Middle frontal gyrus (tissue), 1 donor: ENCODE measurements at regions not wholly inside any gene's neighbourhood (a gene's known extent, or its start where the extent isn't known, plus 50 kb on each side); places are given as distances from the start of the nearest gene placed in this dataset.
"Not testable (repeated sequence)": the region's sequence is repeated elsewhere in the genome, so short reads cannot be mapped to it uniquely, and the experiment has no call there.

Experiments used
- DNase-seq: peaks from one replicate; pipeline ENCODE4 v3.0.0-alpha.2; 2015; ENCODE audit warnings: low spot score; ENCODE audit errors: extremely low spot score

DNA sequence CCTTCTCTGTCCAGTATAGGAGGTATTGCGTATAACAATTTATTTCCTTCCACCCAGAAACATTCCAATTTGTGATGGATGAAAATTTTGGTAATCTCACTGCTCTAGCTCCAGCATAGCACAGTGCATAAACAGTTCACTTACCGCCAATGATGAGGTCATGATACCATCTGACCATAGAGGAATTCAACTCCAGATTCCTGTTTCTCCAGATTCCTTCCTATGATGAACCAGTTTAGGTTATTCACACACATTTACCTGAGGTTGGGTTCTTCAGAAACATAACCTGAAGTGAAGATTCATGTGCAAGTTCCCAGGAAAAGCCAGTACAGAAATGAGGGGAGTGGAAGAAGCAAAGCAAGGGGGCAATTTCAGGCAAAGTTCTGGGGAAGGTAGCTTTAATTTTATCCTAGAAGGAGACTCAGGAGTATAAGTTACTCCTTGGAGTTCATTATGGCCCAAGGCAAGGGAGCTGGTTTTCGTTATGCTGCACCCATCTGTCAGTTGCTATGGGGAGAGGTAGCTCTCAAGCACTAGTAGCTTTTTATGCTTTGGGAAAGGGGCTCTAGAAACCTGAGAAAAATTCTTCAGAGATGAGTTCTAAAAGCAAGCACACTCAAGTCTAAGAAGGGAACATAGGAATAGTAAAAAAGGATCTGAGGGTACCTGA lies 121.6 kb downstream of the CASP12 start:
- no peak for DNase-seq

DNA sequence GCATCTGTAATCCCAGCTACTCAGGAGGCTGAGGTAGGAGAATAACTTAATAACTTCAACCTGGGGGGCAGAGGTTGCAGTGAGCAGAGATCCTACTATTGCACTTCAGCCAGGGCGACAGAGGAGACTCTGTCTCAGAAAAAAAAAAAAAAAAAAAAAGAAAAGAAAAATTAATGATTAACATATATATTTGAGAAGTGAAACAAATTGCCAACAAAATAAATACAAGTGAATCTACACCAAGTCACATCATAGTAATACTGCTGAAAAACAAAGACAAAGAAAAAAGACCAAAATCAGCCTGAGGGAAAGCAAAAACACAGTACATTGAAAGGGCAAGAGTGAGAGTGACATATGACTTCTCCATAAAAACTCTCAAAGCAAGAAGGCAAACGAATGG lies 123.7 kb downstream of the CASP12 start:
- DNase-seq = no peak

DNA sequence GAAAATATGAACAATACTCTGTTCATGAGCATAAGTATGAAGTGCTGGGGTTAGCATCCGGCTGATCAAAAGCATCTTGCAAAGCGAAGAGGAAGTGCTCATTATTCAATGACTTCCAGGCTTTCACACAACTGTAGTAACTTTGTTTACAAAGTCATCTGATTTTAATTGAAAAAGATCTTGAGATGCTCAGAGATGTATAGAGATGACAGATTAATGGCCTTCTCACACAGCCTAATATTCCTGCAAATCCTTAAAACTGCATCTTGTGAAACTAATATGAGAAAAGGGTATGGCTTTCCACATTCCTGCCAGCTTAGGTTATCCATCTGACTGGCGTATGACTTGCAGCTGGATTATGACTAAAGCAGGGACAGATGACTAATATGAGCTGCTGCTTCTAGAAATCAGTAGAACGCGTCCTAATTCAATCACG lies 125.4 kb downstream of the CASP12 start:
- DNase-seq = no peak

DNA sequence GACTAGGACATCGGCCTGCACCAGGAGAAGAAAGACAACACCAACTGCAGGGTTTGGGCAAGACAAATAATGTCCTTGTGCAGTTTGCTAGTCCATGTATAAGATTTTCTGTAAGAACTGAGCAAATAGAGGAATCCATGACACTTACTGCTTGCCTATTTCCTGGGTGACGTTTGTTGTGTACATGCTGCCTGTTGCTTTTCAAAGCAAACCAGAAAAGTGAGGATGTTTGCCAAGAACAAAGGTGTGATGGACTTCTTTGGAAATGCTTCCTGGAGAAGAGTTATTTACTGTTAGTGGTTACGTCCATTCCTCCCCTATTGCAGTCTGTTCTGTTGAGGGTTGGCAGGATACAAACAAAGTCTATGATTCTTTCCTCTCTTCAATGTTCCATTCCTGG lies 126.5 kb downstream of the CASP12 start:
- no peak for DNase-seq

- not testable (repeated sequence) for DNase-seq
Observed at GRCh38 chr11:104771046-104771445, 127.2 kb downstream of the CASP12 start.

GRCh38 chr11:104765401-104766095 lies 132.7 kb downstream of the CASP12 start:
- no peak for DNase-seq

- DNase-seq = no peak
Observed at GRCh38 chr11:104764710-104765045, 133.6 kb downstream of the CASP12 start.

DNA sequence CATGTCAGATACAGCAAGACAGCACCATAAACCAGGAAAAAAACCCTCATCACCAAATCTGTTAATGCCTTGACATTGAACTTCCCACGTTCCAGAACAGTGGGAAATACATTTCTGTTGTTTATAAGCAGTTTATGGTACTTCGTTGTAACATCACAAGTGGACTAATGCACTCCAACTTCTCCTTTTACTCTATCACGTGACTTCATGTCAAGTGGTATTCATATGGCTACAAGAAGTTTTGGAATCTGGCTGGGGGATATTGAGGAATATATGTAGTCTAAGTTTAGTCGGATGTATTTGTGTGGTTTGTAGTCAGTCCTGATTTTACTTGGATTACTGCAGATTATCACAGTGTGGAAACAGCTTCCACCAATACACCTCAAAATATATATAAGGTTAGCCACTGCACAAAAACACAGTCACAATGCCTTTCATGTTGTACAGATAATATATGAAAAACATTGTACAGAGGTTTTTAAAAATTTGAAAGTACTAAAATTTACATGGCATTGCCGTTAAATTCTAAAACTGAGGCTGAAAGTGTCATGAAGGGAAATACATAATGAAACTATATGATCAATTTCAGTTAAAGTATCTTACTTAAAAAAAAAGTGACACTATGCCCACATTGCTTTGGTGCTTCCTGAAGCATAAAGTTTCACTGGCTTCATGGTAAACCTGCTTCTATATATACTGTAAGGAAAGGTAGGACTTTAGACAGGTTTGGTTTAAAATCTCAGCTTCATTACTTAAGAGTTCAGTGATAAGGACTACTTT lies 134.1 kb downstream of the CASP12 start:
- no peak for DNase-seq

DNA sequence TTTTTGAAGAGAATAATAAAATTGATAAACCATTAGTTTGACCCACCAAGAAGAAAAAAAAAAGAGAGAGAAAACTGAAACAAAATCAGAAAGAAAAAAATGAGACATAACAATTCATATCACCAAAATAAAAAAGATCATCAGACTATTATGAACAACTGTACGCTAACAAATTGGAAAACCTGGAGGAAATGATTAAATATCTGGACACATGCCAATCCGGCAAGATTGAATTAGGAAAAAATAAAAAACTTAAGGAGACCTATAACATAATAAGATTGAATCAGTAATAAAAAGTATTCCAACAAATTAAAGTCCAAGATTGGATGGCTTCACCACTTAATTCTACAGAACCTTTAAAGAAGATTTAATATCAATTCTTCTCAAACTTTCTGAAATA lies 136.7 kb downstream of the CASP12 start:
- no peak for DNase-seq

GRCh38 chr11:104759464-104759863 lies 138.8 kb downstream of the CASP12 start:
- DNase-seq = no peak

GRCh38 chr11:104738918-104739317 lies 159.3 kb downstream of the CASP12 start:
- DNase-seq = no peak

- no peak for DNase-seq
Observed at GRCh38 chr11:104738208-104738607, 160.1 kb downstream of the CASP12 start.

- DNase-seq = no peak
Observed at GRCh38 chr11:104736502-104736901, 161.8 kb downstream of the CASP12 start.

DNA sequence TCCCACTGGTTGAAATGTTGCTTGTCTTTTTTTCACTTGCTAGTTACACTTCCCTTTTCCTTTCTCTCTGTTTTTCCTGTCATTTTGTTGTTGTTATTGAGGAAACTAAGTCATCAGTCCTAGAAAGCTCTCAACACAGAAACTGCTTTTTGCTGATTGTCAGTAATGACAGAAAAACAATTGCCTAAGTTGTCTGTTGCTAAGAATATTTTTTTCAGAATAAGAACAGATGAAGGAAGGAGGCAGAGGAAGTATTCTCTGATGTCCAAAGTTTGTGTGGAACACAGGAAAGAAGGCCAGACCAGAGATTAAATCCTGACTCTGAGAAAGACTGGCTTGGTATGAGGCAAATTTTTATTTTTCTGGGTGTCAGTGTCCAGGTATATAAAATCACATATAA lies 163.3 kb downstream of the CASP12 start:
- DNase-seq = no peak

GRCh38 chr11:104731890-104732289 lies 166.4 kb downstream of the CASP12 start:
- DNase-seq = no peak

DNA sequence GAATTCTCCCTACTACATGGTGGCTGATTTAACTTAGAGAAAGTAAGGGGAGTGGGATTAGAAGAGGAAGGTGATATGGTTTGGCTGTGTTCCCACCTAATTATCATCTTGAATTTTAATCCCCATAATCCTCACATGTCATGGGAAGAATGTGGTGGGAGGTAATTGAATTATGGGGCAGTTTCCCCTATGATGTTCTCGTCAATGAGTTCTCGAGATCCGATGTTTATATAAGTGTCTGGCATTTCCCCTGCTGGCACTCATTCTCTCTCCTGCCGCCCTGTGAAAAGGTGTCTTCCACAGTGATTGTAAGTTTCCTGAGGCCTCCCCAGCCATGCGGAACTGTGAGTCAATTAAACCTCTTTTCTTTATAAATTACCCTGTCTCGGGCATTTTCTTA lies 169.3 kb downstream of the CASP12 start:
- no peak for DNase-seq

DNA sequence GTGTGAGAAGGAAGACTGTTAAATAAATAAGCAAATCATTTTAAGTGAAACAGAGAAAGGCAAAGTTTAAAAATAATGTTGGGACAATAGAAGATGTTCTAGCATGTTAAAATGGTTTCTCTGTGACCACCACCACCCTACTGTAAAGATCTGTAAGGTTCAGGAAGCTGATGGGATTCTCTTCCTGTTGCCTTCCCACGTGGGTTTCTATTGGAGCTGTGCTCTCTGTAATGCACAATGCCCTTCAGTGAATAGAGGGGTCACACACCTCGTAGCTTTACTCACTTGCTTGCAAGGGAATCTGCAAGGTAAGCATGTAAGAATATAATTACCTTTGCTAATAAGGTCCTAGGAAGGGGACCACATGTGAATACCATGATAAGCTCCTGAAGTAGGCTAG lies 170.5 kb downstream of the CASP12 start:
- no peak for DNase-seq

DNA sequence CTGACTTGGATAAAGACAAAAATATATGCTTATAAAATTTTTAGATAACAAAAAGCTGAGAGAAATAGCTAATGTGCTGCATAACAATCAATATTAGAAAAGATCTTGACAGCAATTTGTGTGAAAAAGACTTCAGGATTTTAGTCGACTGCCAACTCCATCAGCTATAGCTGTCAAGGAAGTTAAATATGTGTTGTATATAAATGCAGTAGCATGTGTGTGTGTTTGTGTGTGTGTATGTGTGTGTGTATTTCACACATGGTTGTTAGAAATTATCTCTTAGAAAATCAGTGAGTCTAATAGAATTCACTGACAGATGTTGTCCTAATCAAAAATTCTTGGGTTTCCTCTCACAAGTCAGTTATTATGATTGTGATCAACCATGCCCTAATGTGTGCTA lies 171.2 kb downstream of the CASP12 start:
- no peak for DNase-seq

DNA sequence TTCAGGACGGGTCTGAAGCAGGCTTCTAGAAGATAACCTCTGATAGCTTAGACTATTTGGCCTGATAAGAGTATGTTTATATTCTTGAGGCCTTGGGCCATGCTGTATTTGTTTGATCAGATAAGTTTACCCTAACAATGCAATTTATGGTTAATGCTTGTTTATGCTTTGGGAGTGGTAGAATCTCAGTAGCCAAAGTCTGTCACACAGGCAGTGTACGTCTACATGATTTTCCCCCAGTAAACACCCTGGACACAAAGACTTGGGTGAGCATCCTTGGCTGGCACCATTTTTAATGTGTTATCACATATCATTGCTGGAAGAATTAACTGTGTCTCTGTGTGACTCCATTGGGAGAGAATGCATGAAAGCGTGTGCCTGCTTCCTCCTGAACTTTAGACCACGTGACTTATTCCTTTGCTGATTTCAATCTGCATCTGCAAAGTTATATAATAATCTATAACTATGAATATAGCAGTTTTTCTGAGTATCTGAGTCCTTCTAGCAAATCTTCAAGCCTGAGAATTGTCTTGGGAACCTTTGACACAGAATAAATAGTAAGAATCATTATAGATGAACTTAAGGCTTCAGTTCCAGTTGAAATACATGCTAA lies 172.4 kb downstream of the CASP12 start:
- no peak for DNase-seq

GRCh38 chr11:104713401-104713800 lies 184.9 kb downstream of the CASP12 start:
- no peak for DNase-seq

DNA sequence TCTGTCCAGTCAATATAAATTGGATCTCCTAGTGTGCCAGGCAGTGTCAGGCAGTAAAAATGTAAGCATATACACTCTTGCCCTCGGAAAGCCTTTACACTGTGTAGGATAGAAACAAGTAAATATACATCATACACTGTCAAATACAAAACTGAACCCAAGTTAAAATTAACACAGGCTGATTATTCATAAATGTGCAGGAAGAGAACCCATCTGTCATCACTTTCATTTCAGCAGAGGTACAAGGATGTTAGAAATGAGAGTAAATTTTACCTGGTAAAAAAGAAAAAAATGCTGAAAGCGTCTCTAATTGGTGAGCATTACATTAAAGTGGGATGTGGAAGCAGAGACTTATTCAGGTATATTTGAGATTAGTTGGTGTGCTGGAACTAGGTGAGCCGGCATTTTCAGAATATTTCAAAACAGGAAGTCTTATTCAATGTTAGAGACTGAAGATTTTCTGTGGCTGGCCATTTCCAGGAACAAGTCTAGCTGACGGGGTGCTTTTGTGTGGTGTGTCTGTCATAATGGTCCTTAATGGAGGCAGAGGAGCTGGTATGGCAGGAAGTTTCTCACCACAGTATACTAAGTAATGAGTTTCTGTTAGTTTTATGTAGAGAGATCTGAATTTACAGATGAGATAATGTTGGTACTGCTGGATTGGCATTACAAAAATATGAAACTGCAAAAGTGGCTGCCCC lies 192.6 kb downstream of the CASP12 start:
- no peak for DNase-seq
